Kidney (tissue), 13 donors: ENCODE measurements at regions not wholly inside any gene's neighbourhood (a gene's known extent, or its start where the extent isn't known, plus 50 kb on each side); places are given as distances from the start of the nearest gene placed in this dataset.

Experiments used
- DNase-seq, 5 donors: peaks; one replicate each; pipeline ENCODE4 v3.0.0-alpha.2; 2013 to 2020
- FAIRE-seq: peaks from 2 replicates; lab custom pipeline; 2012; peaks lifted over from hg19 to GRCh38; lab: Jason Lieb, UNC
- H3K27ac ChIP-seq, 2 donors: one replicate each; pipeline ENCODE4 v1.7.0; 2013; ENCODE audit warnings: low read depth in 2 of 2, low read length in 2 of 2, inconsistent platforms in 1 of 2
- H3K27me3 ChIP-seq: one replicate; pipeline ENCODE4 v1.7.1; 2013; ENCODE audit warnings: low read length, inconsistent platforms; ENCODE audit not compliant: control insufficient read depth, insufficient read depth
- H3K36me3 ChIP-seq, 3 donors: one replicate each; pipeline versions ENCODE4 v1.7.0 to v1.7.1; 2013; ENCODE audit warnings: low read length in 3 of 3, control low read depth in 1 of 3, inconsistent platforms in 1 of 3; ENCODE audit not compliant: insufficient read depth in 3 of 3, control insufficient read depth in 2 of 3
- H3K4me1 ChIP-seq, 3 donors: one replicate each; pipeline versions ENCODE4 v1.7.0 to v1.7.1; 2013; ENCODE audit warnings: low read length in 3 of 3, inconsistent platforms in 1 of 3, low read depth in 1 of 3; ENCODE audit not compliant: control insufficient read depth in 2 of 3, insufficient read depth in 2 of 3
- H3K4me3 ChIP-seq, 3 donors: one replicate each; pipeline versions ENCODE4 v1.7.0 to v1.8.1; 2013; ENCODE audit warnings: low read length in 3 of 3, control low read depth in 1 of 3, inconsistent platforms in 1 of 3
- H3K9ac ChIP-seq, 3 donors: one replicate each; pipeline versions ENCODE4 v1.7.0 to v1.7.1; 2013; ENCODE audit warnings: low read length in 3 of 3, control low read depth in 1 of 3, inconsistent platforms in 1 of 3
- H3K9me3 ChIP-seq, 3 donors: one replicate each; pipeline versions ENCODE4 v1.7.0 to v1.7.1; 2013; ENCODE audit warnings: low read length in 3 of 3, control low read depth in 1 of 3, inconsistent platforms in 1 of 3; ENCODE audit not compliant: control insufficient read depth in 2 of 3, insufficient read depth in 1 of 3
- CTCF ChIP-seq: IDR thresholded peaks from 3 replicates; pipeline ENCODE4 v1.5.1; 2012; ENCODE audit warnings: mild to moderate bottlenecking, moderate library complexity, borderline replicate concordance; ENCODE audit not compliant: insufficient read depth; ENCODE audit errors: extremely low read depth
- intact Hi-C: fragments of 100-400 bp; cut with DNase I; formaldehyde crosslinking; loops from one replicate; pipeline ENCODE4 v1.11.1; 2022
- donor health status: control.
- donor health status: control.
- donor health status: control.
- donor health status: control.
- donor health status: control.
- donor health status: DM: yes; HTN: yes; CAD: no.
- donor health status: Normal renal cell carcinoma (clear cell type).

GRCh38 chr4:23972805-23973204, 83.0 kb upstream of the PPARGC1A start:
- Histone ChIP-seq H3K36me3 (no peaks in the 10 kb centered on the region), H3K27me3 (no peaks in the 10 kb centered on the region), H3K27ac (no peak overlapping the region), H3K9me3 (no peaks in the 10 kb centered on the region), H3K9ac (no peak overlapping the region), H3K4me1 (peaks cover 3 to 10% (median 7%) of the 10 kb centered on the region in 3 donors), H3K4me3 (no peak overlapping the region)
- TF ChIP-seq CTCF = no peak
- FAIRE-seq (no peak), DNase-seq (no peak)
- intact Hi-C loops = no loop called here

GRCh38 chr4:23972187-23972586, 82.3 kb upstream of the PPARGC1A start:
- H3K9me3 ChIP-seq = no peaks in the 10 kb centered on the region
- peaks cover 3 to 10% (median 7%) of the 10 kb centered on the region in 3 donors for H3K4me1 ChIP-seq
- no peak overlapping the region for H3K9ac ChIP-seq
- intact Hi-C loops = no loop called here
- no peak overlapping the region for H3K4me3 ChIP-seq
- H3K27me3 ChIP-seq = no peaks in the 10 kb centered on the region
- no peak for FAIRE-seq
- DNase-seq = no peak
- no peaks in the 10 kb centered on the region for H3K36me3 ChIP-seq
- no peak overlapping the region for H3K27ac ChIP-seq
- TF ChIP-seq CTCF = no peak

- peak overlapping the region in 1 of 2 donors; percentile 28 for H3K27ac ChIP-seq
- peaks cover 3 to 10% (median 7%) of the 10 kb centered on the region in 3 donors for H3K4me1 ChIP-seq
- DNase-seq (peak in 3 of 5 donors; percentile 32 to 46 (median 33)), FAIRE-seq (no peak)
- no peaks in the 10 kb centered on the region for H3K36me3 ChIP-seq
- H3K4me3 ChIP-seq = no peak overlapping the region
- TF ChIP-seq CTCF = no peak
- no peaks in the 10 kb centered on the region for H3K9me3 ChIP-seq
- intact Hi-C loops = no loop called here
- no peaks in the 10 kb centered on the region for H3K27me3 ChIP-seq
- no peak overlapping the region for H3K9ac ChIP-seq
Measured at GRCh38 chr4:23970201-23970850, 80.5 kb upstream of the PPARGC1A start.
